ENCODE measurements at regions not wholly inside any gene's neighbourhood (a gene's known extent, or its start where the extent isn't known, plus 50 kb on each side); places are given as distances from the start of the nearest gene placed in this dataset.

DNA sequence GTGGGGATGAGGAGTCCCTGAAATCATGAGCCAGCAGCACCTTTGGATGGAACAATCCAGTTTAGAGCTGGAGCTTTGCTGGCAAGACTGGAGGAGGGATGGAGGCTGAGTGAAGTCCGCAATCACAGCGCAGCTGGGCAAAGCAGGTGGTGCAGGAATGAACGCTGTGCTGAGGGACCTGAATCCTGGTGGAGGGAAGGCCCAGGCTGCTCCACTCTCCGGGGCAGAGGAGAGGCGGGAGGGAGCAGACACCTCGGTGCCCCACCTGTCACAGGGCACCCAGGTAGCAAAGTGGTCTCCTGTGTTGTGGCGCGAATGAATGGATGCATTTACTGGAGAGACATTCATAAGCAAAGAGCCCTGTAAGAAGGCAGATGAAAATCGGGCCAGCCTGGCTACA, 124.8 kb upstream of the ANO1 start:
- H3K4me1 ChIP-seq: peaks cover 0 to 9% (median 6%) of the 10 kb centered on the region in 4 donors
- H3K36me3 ChIP-seq: no peaks in the 10 kb centered on the region
- WGBS, 2 donors (ENCODE audit: low coverage in 1 of 2): 75 to 87% methylated on average over 6 to 9 of the region's 9 CpGs
- intact Hi-C loops (cut with DNase I; ENCODE audit: low total_unique reads): no loop called here
- no peak overlapping the region for H3K4me3 ChIP-seq
- H3K27me3 ChIP-seq: no peaks in the 10 kb centered on the region
- in situ Hi-C loops (cut with MboI; ENCODE audit: low pct_ligation_motif_present in 1 of 4, low pct_unique_long_range_greater_than_20kb in 1 of 4, low sequenced_read_pairs in 3 of 4): no loop called here
- no peak for DNase-seq
- H3K9me3 ChIP-seq: no peaks in the 10 kb centered on the region
- H3K27ac ChIP-seq: no peak overlapping the region
- TF ChIP-seq POLR2A (IDR thresholded peaks at IDR 0.05) (no peak), CTCF (IDR thresholded peaks at IDR 0.05) (no peak), EP300 (IDR thresholded peaks at IDR 0.05; ENCODE audit: low read depth) (no peak), POLR2AphosphoS5 (IDR thresholded peaks at IDR 0.05) (no peak)

GRCh38 chr11:69954756-69955155, 123.4 kb upstream of the ANO1 start:
- in situ Hi-C loops (cut with MboI; ENCODE audit: low pct_ligation_motif_present in 1 of 4, low pct_unique_long_range_greater_than_20kb in 1 of 4, low sequenced_read_pairs in 3 of 4) (no loop called here), intact Hi-C loops (cut with DNase I; ENCODE audit: low total_unique reads) (no loop called here)
- Histone ChIP-seq H3K27ac (no peak overlapping the region), H3K27me3 (peaks cover 4% of the 10 kb centered on the region), H3K4me3 (no peak overlapping the region), H3K4me1 (no peaks in the 10 kb centered on the region), H3K9me3 (no peaks in the 10 kb centered on the region), H3K36me3 (no peaks in the 10 kb centered on the region)
- WGBS, 2 donors (ENCODE audit: low coverage in 1 of 2): 85% methylated on average over 4 to 12 of the region's 12 CpGs
- no peak for DNase-seq
- TF ChIP-seq EP300 (IDR thresholded peaks at IDR 0.05; ENCODE audit: low read depth): no peak
- TF ChIP-seq POLR2AphosphoS5 (IDR thresholded peaks at IDR 0.05): no peak

- Histone ChIP-seq H3K27me3 (peaks cover 4% of the 10 kb centered on the region), H3K36me3 (no peaks in the 10 kb centered on the region), H3K4me3 (no peak overlapping the region), H3K9me3 (no peaks in the 10 kb centered on the region), H3K27ac (no peak overlapping the region), H3K4me1 (no peaks in the 10 kb centered on the region)
- WGBS, 2 donors (ENCODE audit: low coverage in 1 of 2): 85% methylated on average over 8 of the region's 8 CpGs; no CpG with 5 or more reads in 1 of the 2 donors
- TF ChIP-seq POLR2A (IDR thresholded peaks at IDR 0.05) (no peak), EP300 (IDR thresholded peaks at IDR 0.05; ENCODE audit: low read depth) (no peak), CTCF (IDR thresholded peaks at IDR 0.05) (no peak), POLR2AphosphoS5 (IDR thresholded peaks at IDR 0.05) (no peak)
- in situ Hi-C loops (cut with MboI; ENCODE audit: low pct_ligation_motif_present in 1 of 4, low pct_unique_long_range_greater_than_20kb in 1 of 4, low sequenced_read_pairs in 3 of 4) (no loop called here), intact Hi-C loops (cut with DNase I; ENCODE audit: low total_unique reads) (no loop called here)
- DNase-seq: no peak
These were observed 121.4 kb upstream of the ANO1 start for GRCh38 chr11:69956669-69957190.

- Histone ChIP-seq H3K9me3 (no peaks in the 10 kb centered on the region), H3K27me3 (peaks cover 4% of the 10 kb centered on the region), H3K4me1 (no peaks in the 10 kb centered on the region), H3K27ac (no peak overlapping the region), H3K36me3 (no peaks in the 10 kb centered on the region), H3K4me3 (no peak overlapping the region)
- TF ChIP-seq POLR2AphosphoS5 (IDR thresholded peaks at IDR 0.05) (no peak), POLR2A (IDR thresholded peaks at IDR 0.05) (no peak), CTCF (IDR thresholded peaks at IDR 0.05) (no peak), EP300 (IDR thresholded peaks at IDR 0.05; ENCODE audit: low read depth) (no peak)
- in situ Hi-C loops (cut with MboI; ENCODE audit: low pct_ligation_motif_present in 1 of 4, low pct_unique_long_range_greater_than_20kb in 1 of 4, low sequenced_read_pairs in 3 of 4): no loop called here
- WGBS, 2 donors (ENCODE audit: low coverage in 1 of 2): 87 to 92% methylated on average over 3 to 7 of the region's 7 CpGs
- no peak for DNase-seq
- intact Hi-C loops (cut with DNase I; ENCODE audit: low total_unique reads): no loop called here
These were observed 120.3 kb upstream of the ANO1 start for GRCh38 chr11:69957849-69958248.

- Histone ChIP-seq H3K4me1 (no peaks in the 10 kb centered on the region), H3K36me3 (no peaks in the 10 kb centered on the region), H3K9me3 (no peaks in the 10 kb centered on the region), H3K27ac (no peak overlapping the region), H3K4me3 (no peak overlapping the region), H3K27me3 (peaks cover 4% of the 10 kb centered on the region)
- in situ Hi-C loops (cut with MboI; ENCODE audit: low pct_ligation_motif_present in 1 of 4, low pct_unique_long_range_greater_than_20kb in 1 of 4, low sequenced_read_pairs in 3 of 4) (no loop called here), intact Hi-C loops (cut with DNase I; ENCODE audit: low total_unique reads) (no loop called here)
- WGBS, 2 donors (ENCODE audit: low coverage in 1 of 2): 68% methylated on average over 2 of the region's 2 CpGs; no CpG with 5 or more reads in 1 of the 2 donors
- DNase-seq: no peak
- TF ChIP-seq POLR2A (IDR thresholded peaks at IDR 0.05) (no peak), EP300 (IDR thresholded peaks at IDR 0.05; ENCODE audit: low read depth) (no peak), POLR2AphosphoS5 (IDR thresholded peaks at IDR 0.05) (no peak), CTCF (IDR thresholded peaks at IDR 0.05) (no peak)
These were observed 119.8 kb upstream of the ANO1 start for GRCh38 chr11:69958308-69958707.
